HL-60 (cell line): ENCODE measurements at regions not wholly inside any gene's neighbourhood (a gene's known extent, or its start where the extent isn't known, plus 50 kb on each side); places are given as distances from the start of the nearest gene placed in this dataset.

Source experiments
- GABPA ChIP-seq: IDR thresholded peaks from 2 replicates; pipeline ENCODE4 v1.6.1; 2012; ENCODE audit warnings: low read depth
- POLR2AphosphoS5 ChIP-seq: IDR thresholded peaks from 2 replicates; pipeline ENCODE4 v1.6.1; 2012; ENCODE audit warnings: low read depth
- REST ChIP-seq: IDR thresholded peaks from 2 replicates; pipeline ENCODE4 v1.6.1; 2012; ENCODE audit warnings: low read depth; ENCODE audit not compliant: insufficient replicate concordance
- TF ChIP-seq, protein P1 (sequence below): IDR thresholded peaks from one replicate; pipeline ENCODE4 v1.5.1; 2011; ENCODE audit warnings: low read length, control low read depth, inconsistent platforms; ENCODE audit not compliant: insufficient read depth

GRCh38 chr11:114773541-114774338 lies 95.4 kb downstream of the NXPE2 start:
- TF ChIP-seq GABPA (no peak), POLR2AphosphoS5 (no peak), REST (no peak)
- TF ChIP-seq, protein P1, sequence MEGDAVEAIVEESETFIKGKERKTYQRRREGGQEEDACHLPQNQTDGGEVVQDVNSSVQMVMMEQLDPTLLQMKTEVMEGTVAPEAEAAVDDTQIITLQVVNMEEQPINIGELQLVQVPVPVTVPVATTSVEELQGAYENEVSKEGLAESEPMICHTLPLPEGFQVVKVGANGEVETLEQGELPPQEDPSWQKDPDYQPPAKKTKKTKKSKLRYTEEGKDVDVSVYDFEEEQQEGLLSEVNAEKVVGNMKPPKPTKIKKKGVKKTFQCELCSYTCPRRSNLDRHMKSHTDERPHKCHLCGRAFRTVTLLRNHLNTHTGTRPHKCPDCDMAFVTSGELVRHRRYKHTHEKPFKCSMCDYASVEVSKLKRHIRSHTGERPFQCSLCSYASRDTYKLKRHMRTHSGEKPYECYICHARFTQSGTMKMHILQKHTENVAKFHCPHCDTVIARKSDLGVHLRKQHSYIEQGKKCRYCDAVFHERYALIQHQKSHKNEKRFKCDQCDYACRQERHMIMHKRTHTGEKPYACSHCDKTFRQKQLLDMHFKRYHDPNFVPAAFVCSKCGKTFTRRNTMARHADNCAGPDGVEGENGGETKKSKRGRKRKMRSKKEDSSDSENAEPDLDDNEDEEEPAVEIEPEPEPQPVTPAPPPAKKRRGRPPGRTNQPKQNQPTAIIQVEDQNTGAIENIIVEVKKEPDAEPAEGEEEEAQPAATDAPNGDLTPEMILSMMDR, result no peak
